ENCODE measurements at regions not wholly inside any gene's neighbourhood (a gene's known extent, or its start where the extent isn't known, plus 50 kb on each side); places are given as distances from the start of the nearest gene placed in this dataset.

GRCh38 chr15:67006083-67007065, 59.0 kb upstream of the SMAD3 start:
- no peak for DNase-seq

GRCh38 chr15:67009576-67010569, 55.5 kb upstream of the SMAD3 start:
- no peak for DNase-seq

GRCh38 chr15:67010898-67011616, 54.3 kb upstream of the SMAD3 start:
- no peak for DNase-seq

DNA sequence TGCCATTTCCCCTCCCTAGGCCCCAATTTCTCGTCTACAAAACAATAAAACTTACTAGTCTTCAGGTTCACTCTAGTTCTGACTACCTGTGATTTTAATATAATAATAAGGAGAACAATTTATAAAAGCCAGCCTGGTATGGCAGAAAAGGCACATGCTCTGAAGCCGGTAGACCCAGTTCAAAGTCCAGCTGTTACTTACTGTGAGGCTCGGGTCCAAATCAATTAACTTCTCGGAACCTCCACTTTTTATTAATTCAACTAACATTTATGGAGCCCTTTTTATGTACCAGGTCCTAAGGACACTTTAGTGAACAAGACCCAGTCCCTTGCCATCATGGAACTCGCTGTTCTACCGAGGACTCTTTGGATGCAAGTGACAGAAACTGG, 53.8 kb upstream of the SMAD3 start:
- DNase-seq, result no peak

DNA sequence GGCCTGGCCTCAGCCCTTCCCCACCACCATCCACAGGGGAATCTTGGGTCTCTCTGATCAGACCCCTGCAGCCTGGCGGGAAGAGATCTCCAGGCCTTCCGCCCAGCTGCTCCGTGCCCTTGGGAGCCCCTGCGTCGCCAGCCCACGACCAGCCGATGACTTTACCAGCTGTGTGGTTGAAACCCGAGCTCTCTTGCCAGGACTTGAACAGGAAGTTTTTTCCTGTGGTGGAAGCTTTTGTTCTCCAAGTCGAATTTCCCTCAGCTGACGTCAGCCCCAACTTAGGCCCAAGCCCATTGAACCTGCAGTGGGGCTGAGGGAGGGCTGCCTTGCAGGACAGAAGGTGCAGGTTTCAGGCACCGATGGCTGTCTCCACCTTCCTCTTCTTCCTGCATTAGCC, 51.7 kb upstream of the SMAD3 start:
- DNase-seq, result no peak
